Stimulated activated naive CD4-positive, alpha-beta T cell (primary cell): ENCODE measurements at regions not wholly inside any gene's neighbourhood (a gene's known extent, or its start where the extent isn't known, plus 50 kb on each side); places are given as distances from the start of the nearest gene placed in this dataset.

Experiments
- DNase-seq, 6 experiments: peaks; one replicate each; lab custom pipeline; 2025; lab: John Stamatoyannopoulos, UW

DNA sequence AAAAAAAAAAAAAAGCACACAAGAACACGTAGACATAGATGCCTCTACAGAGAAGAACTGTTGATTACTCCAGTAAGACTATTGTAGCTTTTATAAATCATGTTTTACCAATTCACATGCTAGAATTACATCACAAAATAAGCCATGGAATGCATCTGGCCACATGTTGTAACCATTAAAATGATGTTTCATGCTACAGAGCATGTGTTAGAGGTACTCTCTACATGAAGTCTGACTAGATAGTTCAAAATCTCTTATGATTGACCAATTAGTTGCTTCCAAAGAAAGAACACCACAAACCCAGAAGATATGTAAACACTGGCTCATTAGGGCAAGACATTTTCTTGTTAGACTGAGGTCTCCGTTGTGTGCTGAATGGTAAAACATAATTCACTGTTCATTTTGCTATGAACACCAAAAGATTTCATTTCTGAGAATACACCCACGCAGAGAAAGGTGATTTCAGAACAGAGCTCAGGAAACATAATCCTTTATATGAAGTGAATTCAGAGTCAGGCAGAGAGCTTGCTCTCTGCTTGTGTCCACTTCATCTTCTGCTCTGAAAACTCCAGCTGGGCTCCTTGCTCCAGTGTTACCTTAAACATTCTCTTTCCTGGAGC, 411.4 kb upstream of the SOX9 start:
- DNase-seq, result no peak

DNA sequence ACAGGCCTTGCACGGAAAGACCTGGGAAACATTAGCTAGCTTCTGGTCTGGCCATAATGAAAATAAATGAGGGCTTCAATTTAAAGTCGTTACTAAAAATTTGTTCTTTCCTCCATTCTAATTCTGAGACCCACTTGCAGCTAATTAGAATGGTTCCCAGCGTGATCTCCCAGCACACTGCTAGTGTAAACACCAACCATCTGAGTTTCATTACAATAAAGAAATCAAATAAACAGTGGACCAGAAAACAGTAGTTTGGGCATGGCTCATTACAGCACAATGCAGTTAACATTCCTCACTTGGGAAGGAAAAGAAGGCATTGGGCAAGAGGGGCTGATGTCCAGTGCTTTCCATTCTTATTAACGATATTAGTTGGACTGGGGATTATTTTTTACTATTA, 410.9 kb upstream of the SOX9 start:
- DNase-seq, result no peak

DNA sequence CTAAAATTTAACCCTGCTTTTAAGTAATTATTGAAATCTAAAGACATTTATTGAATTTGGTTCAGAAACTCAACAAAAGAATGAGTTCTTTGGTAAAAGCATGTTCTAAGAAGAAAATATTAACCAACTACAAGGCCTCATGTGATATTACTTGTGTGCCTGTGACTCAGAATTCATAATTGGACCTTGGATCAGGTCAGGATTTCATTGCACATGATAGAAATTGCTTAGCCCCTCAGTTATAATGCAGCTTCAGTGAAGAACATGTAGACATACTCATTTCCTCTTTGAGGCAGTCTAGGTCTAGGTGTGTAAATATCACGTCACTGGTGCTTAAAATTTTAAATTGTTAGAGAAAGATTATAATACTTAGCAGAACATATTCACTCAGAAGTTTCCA, 410.0 kb upstream of the SOX9 start:
- DNase-seq, result no peak

DNA sequence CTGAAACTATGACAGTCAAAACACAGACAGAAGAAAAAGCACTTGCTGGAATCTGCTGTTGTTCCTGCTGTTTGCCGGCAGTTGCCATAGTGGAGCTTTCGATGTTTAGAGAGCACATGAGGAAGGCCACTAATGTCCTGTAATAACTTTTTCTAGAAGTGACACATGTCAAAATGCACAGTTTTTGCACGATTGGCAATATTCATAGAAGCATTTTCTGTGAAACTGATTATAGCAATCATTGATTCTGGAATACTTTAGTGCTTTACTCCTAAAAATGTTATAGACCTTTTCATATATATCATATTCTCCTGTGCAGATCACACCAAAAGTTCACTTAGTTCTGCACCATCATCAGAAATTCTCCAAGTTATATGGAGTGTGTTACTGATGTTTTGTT, 407.0 kb upstream of the SOX9 start:
- DNase-seq, result no peak

DNA sequence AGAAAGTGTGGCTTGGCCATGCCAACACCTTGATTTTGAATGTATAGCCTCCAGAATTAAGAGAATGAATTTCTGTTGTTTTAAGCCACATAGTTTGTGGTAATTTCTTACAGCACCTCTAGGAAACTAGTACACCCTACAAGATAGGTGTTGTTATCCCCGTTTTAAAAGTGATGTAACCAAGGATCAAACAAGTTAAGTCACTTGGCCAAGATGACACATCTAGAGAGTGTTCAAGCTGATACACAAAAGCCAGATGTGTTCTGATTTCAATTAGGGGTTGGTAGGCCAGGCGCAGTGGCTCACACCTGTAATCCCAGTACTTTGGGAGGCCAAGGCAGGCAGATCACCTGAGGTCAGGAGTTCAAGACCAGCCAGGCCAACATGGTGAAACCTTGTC, 396.5 kb upstream of the SOX9 start:
- no peak for DNase-seq

DNA sequence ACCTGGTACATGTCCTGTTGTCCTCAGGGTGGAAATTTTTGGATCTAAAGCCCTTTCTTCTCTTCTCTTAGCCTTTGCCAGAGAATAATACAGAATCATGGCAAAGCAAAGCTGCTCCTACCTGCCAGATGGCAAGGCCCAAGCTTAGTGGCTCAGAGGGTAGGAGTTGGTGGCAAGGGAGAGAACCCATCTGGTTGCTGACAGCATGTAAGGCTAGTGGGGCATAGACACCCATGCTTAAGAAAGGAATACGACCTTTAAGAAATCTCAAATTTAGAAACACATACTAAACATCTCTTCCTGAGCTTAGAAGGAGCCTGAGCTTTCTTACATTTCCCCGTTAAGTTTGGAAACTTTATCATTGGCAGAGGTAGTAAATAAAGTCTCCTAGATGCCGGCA, 395.0 kb upstream of the SOX9 start:
- no peak for DNase-seq

DNA sequence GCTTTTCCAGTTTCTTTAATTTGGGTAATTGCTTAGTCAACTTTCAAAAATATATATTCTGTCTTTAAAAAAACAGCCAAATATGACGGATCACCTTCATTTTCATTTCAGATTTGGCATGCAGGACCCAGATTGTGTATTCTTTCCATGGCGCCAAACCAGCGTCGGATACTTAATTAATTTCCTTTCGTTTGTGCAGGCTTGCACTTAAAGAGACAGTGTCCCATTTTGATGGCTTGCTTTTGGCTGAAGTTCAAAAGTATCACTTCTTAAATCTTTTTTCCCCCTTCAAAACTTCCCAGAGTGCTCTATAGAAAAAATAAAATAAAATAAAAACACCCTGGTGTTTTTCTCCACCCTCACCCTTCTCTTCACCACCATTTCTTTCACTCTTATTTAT, 394.5 kb upstream of the SOX9 start:
- no peak for DNase-seq

DNA sequence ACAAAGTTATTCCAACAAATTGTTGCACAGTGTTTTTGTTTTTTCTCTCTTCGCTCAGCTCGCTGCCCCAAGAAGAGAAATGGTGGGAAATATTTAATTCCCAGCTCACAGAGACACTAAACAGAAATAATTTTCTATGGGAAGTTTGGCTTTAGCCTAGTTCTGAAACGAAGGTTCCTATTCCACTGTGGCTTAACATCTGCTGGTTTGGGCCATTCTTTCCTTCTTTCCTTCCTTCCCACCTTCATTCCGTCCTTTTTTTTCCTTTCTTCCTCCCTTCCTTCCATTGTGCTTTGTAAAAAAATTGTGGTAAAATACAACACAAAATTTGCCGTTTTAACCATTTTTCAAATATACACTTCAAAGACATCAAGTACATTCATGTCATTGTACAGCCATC, 393.5 kb upstream of the SOX9 start:
- DNase-seq, result no peak

DNA sequence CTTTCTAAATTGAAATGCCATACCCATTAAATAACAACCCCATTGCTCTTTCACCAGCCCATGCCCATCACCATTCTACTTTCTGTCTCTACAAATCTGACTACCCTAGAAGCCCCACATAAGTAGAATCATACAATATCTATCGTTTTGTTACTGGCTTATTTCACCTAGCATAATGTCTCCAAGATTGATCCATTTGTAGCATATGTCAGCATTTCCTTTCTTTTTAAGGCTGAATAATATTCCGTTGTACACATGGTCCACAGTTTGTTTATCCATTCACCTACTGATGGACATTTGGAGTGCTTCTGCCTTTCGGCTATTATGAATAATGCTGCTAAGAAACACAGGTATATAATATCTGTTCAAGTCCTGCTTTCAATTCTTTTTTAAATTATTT, 393.1 kb upstream of the SOX9 start:
- no peak for DNase-seq

DNA sequence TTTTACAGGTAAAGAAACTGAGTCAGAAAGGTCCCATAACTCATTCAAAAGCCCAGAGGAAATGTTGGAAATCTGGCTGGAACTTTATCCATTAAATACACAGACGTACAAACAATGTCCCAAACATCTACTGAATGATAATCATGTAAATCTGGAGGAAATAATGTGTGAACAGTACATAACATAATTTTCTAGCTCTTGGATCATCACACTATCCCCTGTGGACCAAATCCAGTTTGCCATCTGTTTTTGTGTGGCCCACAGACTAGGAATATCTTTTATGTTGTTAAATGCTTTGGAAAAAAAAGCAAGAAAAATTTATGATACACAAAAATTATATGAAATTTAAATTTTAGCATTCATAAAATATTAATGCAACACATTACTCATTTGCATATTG, 389.9 kb upstream of the SOX9 start:
- DNase-seq, result no peak

DNA sequence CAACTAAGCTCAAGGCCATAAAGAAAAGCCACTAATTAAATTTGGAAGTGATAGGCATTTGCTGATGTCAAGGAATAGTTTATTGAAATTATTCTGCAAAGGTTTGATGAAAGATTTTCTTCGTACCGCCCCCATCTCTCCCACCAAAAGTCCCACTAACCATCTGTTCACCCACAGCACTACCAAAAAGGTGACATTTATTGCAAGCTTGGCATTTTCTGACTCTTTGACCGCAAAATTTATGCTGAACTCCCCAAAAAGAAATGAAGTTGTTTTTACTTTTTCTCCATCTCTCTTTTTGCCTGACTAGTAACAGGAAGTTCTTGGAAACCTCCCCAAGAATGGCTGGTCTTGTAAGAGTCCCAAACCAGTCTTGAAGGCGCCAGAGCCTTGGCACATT, 384.9 kb upstream of the SOX9 start:
- DNase-seq, result no peak

DNA sequence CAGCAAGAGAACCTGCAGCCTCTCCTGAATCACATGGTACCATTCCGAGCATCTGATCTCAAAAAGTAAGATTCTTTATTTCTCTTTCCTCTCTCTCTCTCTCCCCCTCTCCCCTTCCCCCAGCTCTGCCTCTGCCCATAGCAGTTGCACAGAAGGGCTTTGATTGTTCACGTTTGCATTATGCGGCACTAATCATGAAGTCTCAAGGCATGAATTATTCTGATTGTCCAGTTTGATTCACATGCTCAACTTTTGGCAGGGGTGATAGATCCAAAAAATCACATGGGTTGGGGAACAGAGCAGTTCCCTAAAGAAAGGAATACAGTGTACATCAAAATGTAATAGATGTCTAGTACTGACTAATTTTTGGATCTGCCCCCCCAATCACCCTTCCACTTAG, 380.0 kb upstream of the SOX9 start:
- DNase-seq, result no peak

DNA sequence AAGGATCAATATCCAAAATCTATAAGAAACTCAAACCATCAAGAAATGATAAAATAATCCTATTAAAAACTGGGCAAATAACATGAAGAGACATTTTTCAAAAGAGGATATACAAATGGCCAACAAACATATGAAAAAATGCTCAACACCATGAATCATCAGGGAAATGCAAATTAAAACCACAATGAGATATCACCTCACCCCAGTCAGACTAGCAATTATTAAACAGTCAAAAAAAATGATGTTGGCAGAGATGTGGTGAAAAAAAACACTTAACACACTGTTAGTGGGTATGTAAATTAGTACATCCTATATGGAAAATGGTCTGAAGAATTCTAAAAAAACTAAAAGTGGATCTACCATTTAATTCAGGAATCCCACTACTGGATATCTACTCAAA, 379.0 kb upstream of the SOX9 start:
- DNase-seq, result no peak

DNA sequence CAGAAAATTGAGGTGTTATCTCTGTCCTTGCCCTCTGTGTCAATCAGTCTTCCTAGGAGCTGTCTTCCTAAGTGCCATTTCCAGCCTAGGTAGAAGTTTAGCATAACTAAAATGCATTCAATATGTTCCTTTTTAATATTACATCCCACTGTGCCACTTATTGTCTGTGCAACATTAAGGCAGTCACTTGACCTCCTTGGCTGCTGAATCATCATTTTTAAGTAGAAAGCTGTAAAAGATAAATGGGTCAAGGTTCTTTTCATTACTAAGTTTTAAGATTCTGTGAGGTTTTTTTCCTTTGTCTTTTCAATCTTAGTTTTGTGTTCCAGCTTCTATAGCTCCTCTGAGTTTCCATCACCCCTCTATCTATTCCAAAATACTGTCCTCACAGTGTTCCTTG, 371.9 kb upstream of the SOX9 start:
- no peak for DNase-seq

DNA sequence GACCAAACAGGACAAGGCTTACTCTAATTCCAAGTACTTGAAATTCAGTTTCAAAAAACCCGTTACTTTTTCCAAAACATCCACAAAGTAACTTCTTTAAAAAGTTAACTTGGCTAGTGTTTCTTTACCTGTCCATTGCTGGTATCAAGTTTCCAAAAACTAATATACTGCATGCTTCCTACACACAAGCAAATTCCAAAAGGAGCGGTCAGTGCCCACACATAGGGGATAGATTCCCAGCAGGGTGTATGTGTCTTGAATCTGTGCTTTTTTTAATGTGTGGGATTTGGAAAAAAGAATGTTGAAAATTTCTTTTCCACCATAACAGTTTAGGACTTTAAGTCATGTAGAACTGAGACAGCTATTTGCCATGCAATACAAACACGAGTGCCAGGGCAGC, 367.8 kb upstream of the SOX9 start:
- DNase-seq, result no peak

DNA sequence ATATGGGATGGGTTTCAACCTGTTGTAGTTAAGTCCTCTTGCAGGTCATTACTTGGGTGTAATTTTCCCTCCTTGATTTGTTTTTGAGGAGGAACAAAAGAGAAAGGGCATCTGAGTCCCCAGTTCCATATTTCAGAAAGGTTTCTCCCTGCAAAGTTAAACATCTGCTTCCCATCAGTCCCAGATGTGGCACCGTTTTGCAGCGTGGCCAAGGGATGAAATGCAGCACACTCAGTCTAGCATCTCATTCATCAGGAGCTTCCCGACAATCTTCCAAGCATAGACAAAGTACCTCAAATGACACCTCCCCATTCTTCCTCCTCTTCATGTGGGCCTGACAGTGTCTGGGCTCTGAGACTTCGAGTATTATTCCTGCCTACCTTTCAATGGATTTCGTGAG, 363.7 kb upstream of the SOX9 start:
- DNase-seq, result no peak

DNA sequence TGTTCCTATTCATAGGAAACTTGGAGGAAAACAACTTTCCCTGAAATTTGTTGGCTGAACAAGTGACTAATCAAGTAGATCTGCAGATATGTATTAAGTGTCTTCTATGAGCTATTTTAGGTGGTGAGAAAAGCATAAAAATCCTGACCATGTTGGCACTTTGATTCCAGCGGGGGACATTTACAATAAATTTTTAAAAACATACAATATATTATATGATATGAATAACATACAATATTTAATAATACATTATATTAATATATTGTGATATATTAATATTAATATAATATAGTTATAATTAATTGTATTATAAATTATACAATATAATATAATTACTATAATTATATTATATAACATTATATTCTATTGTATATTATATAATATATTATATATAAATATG, 362.9 kb upstream of the SOX9 start:
- DNase-seq, result no peak

DNA sequence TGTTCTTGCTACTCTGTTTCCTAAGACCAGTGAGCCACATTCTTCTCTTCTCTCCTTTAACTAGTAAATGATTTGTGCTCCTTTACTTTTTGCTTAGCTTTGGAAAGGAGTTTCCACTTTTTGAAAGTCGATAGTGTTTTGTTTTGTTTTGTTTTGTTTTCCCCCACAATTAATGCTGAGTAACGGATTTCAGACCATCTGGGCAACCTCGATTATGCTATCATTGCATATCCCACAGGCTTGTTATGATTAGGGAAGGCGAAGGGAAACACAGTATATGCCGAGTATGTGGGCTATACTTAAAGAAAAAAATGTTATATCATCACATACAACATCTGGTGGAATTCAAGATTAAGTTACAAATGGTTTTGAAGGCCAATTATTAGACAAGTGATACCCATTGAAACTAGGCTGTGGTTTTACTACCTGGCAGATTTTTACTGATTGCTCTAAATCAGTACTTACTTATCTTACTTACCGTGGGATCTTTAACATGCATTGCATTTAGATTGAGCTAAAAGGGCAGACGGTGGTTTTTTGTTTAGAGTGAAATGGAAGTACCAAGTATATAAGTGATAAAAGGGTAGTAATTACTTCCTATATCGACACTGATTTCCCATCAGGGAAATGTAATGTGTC, 361.3 kb upstream of the SOX9 start:
- DNase-seq, result no peak

DNA sequence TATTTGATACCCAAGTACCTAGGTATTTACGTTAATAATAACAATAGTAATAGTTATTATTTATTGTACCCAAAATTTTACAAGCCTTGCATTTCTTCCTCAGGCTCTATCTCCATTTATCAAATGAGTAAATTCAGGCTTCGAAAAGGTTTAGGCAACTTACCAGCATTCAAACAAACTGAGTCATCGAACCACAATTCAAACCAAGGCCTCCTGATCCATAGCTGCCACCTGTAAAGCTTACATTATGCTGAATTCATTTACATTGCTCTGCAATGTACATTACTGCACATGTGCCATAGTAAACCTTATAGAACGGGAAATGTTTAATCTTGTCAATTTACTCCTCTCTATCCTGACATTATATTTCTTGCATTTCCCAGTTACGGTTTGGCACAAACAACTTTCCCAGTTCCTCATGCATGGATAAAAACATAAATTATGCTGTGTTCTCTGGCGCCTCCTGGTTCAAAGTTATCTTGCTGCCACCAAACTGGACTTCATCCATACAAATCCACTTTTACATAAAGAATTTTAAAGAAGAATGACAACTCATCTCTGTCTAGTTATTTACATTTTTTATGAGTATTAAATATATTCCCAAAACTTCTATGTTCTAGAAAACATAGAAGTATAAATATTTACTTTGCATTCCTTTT, 360.6 kb upstream of the SOX9 start:
- DNase-seq, result no peak

DNA sequence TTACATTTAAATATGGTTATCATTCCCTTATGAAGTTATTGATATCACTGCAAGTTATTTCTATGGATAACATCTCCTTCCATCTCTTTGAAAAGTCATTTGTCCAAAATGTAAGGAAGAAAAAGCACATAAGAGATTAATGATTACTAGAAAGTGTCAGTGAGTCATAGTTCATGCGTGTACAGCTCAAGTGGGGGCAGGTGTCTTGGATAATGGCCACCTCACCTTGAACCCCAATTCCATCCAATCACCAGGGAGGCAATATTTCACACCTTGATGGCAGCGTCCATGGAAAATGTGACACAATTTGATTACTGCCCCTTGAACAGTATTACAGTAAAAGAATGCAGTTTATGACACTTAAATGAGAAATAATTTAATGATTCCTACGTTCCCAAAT, 358.3 kb upstream of the SOX9 start:
- DNase-seq, result no peak

DNA sequence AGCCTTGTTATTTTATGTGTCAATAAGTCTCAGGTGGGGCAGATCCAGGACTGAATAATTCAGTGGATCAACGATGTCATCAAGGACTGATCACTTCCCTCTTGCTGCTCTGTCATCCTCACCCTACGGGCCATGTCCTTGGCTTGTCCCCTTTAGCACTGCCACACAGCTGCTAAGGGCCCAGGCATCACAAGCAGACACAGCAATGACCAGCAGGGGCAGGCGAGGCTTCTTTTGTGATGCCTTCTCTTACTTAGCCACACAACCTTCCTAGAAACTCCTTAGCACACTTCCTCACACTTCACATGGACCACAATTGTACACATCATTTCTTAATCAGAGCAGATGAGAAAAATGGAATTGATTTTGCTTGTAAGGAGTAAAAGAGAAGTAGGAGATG, 356.3 kb upstream of the SOX9 start:
- DNase-seq, result no peak

DNA sequence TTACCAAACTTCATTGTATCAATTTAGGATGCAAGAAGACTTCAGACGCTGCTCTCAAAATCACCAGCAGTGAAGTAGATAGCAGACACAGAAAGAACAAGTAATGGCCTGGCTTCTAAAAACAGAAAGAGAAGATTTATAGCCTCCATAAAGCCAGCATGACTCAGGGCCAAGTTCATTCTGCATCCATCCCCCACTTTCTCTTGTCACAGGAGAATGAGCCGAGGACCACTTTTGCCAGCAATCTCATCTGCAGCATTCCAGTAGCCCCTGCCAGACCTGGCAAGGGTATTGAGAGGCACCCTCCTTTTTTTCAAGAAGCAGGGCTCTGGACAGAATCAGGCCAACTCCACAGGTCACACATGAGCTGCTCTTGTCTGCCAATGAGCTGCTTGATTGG, 355.4 kb upstream of the SOX9 start:
- no peak for DNase-seq

DNA sequence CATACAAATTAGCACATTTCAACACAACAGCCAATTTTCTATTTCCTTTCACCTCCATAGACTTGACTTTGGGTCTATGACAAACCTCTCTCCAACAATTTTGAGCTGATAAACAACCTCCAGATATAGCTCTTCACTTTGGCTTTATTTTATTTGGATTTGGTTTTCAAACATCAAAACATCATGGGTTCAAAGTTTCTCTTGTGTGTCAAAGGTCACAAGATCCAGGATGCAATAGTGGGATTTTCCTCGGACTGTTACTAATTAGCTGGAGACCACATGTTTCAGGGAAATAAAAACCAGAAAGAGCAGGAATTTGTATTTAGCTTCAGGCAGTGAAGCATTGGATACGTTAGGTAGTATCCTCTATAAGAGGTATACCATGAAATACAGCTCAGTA, 351.0 kb upstream of the SOX9 start:
- no peak for DNase-seq

DNA sequence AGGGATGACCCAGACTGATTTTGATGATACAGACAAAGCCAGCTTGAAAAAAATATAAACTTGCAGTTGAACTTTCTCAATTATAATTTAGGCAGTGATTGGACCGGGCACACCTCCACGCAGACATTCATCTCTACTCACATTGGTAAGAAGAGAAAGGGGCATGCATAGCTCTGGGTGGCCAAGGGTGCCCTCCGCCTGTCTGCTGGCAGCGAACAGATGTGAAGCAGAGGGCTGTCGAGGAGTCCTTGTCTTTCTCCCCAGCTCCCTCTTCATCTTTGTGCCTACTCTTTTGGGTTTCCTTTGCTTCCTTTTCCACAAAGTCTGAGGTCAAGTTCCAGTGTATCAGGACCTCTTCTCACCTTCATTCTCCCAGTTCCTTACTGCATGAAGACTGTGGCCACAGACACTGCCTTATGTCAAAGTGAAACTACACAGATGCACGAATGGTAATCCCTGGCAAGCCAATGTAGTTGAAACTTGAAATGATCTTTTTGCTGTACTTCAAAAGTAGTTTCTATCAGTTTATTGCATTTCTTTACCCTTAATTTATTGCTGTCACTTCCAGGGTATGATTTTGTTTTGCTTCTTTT, 343.7 kb upstream of the SOX9 start:
- DNase-seq, result no peak
